OCI-LY1 (cell line): ENCODE measurements at regions not wholly inside any gene's neighbourhood (a gene's known extent, or its start where the extent isn't known, plus 50 kb on each side); places are given as distances from the start of the nearest gene placed in this dataset.

ENCODE experiments used
- EZH2 ChIP-seq: fragments of 200-600 bp; sonication (generic), shearing (Covaris generic); IDR thresholded peaks from 2 replicates; pipeline ENCODE4 v1.8.0; 2017; ENCODE audit warnings: borderline replicate concordance, mixed run types, mild to moderate bottlenecking, antibody characterized with exemption, low read length, moderate library complexity, mixed read lengths
- TF ChIP-seq, protein P1 (sequence below): fragments of 200-600 bp; sonication (generic), shearing (Covaris generic); IDR thresholded peaks from 2 replicates; pipeline ENCODE4 v1.5.1; 2017; ENCODE audit warnings: mild to moderate bottlenecking, antibody characterized with exemption, low read length, moderate library complexity, mixed read lengths

- TF ChIP-seq, protein P1, sequence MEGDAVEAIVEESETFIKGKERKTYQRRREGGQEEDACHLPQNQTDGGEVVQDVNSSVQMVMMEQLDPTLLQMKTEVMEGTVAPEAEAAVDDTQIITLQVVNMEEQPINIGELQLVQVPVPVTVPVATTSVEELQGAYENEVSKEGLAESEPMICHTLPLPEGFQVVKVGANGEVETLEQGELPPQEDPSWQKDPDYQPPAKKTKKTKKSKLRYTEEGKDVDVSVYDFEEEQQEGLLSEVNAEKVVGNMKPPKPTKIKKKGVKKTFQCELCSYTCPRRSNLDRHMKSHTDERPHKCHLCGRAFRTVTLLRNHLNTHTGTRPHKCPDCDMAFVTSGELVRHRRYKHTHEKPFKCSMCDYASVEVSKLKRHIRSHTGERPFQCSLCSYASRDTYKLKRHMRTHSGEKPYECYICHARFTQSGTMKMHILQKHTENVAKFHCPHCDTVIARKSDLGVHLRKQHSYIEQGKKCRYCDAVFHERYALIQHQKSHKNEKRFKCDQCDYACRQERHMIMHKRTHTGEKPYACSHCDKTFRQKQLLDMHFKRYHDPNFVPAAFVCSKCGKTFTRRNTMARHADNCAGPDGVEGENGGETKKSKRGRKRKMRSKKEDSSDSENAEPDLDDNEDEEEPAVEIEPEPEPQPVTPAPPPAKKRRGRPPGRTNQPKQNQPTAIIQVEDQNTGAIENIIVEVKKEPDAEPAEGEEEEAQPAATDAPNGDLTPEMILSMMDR = no peak
- TF ChIP-seq EZH2 = no peak
Measured at GRCh38 chr5:89303033-89303480, 420.1 kb upstream of the MEF2C start.
